ENCODE measurements at regions not wholly inside any gene's neighbourhood (a gene's known extent, or its start where the extent isn't known, plus 50 kb on each side); places are given as distances from the start of the nearest gene placed in this dataset.

GRCh38 chr2:189372688-189373257 is 68.5 kb upstream of the WDR75 start:
- no peak for DNase-seq

GRCh38 chr2:189374481-189374880 is 66.8 kb upstream of the WDR75 start:
- no peak for DNase-seq

GRCh38 chr2:189375842-189376241 is 65.4 kb upstream of the WDR75 start:
- DNase-seq: no peak

GRCh38 chr2:189379287-189379630 is 62.0 kb upstream of the WDR75 start:
- DNase-seq: no peak

GRCh38 chr2:189379731-189380261 is 61.5 kb upstream of the WDR75 start:
- no peak for DNase-seq

- DNase-seq: no peak
These were observed 58.6 kb upstream of the WDR75 start for GRCh38 chr2:189382668-189383067.

- no peak for DNase-seq
These were observed 54.5 kb upstream of the WDR75 start for GRCh38 chr2:189386741-189387140.

GRCh38 chr2:189391201-189391600 is 50.1 kb upstream of the WDR75 start:
- no peak for DNase-seq
